KMS-11 (cell line): ENCODE measurements at regions not wholly inside any gene's neighbourhood (a gene's known extent, or its start where the extent isn't known, plus 50 kb on each side); places are given as distances from the start of the nearest gene placed in this dataset.

Experiments used
- H2AFZ ChIP-seq: fragments of 200-600 bp; sonication (generic); 2 replicates; pipeline ENCODE4 v1.6.1; 2016; ENCODE audit warnings: antibody characterized with exemption, mixed run types, low read depth
- H3K27ac ChIP-seq: fragments of 200-600 bp; sonication (generic); 2 replicates; pipeline ENCODE4 v1.6.1; 2016; ENCODE audit warnings: mild to moderate bottlenecking, mixed run types
- H3K27me3 ChIP-seq: fragments of 200-600 bp; sonication (generic); 2 replicates; pipeline ENCODE4 v1.6.1; 2017; ENCODE audit warnings: mild to moderate bottlenecking, low read depth, mixed run types, moderate library complexity; ENCODE audit not compliant: insufficient read depth
- H3K36me3 ChIP-seq: fragments of 200-600 bp; sonication (generic); 2 replicates; pipeline ENCODE4 v1.6.1; 2017; ENCODE audit warnings: mild to moderate bottlenecking, mixed run types; ENCODE audit not compliant: insufficient read depth
- H3K4me1 ChIP-seq: fragments of 200-600 bp; sonication (generic); 2 replicates; pipeline ENCODE4 v1.6.1; 2016; ENCODE audit warnings: mild to moderate bottlenecking, low read depth, mixed run types; ENCODE audit not compliant: poor library complexity, severe bottlenecking
- H3K4me2 ChIP-seq: fragments of 200-600 bp; sonication (generic); 2 replicates; pipeline ENCODE4 v1.7.0; 2016; ENCODE audit warnings: mild to moderate bottlenecking, mixed run types
- H3K4me3 ChIP-seq: fragments of 200-600 bp; sonication (generic); IDR thresholded peaks from 2 replicates; pipeline ENCODE4 v1.6.1; 2017; ENCODE audit warnings: low read depth, low read length, mixed read lengths; ENCODE audit not compliant: insufficient read depth
- H3K79me2 ChIP-seq: fragments of 200-600 bp; sonication (generic); 2 replicates; pipeline ENCODE4 v1.6.1; 2016; ENCODE audit warnings: low read depth, mixed run types; ENCODE audit not compliant: insufficient read depth
- H3K9ac ChIP-seq: fragments of 200-600 bp; sonication (generic); 2 replicates; pipeline ENCODE4 v1.6.1; 2016; ENCODE audit warnings: mild to moderate bottlenecking, mixed run types
- H4K20me1 ChIP-seq: fragments of 200-600 bp; sonication (generic); 2 replicates; pipeline ENCODE4 v1.6.1; 2016; ENCODE audit warnings: mild to moderate bottlenecking, mixed run types; ENCODE audit not compliant: insufficient read depth
- CTCF ChIP-seq: fragments of 200-600 bp; sonication (generic); conservative IDR thresholded peaks from 2 replicates; pipeline ENCODE4 v1.6.1; 2017; ENCODE audit warnings: low read depth, mild to moderate bottlenecking, antibody characterized with exemption, low read length, moderate library complexity, mixed read lengths

- Histone ChIP-seq H3K27me3 (no peaks in the 10 kb centered on the region), H3K9ac (no peak overlapping the region), H3K4me1 (no peaks in the 10 kb centered on the region), H3K4me2 (no peak overlapping the region), H3K4me3 (no peak overlapping the region), H3K27ac (no peak overlapping the region), H4K20me1 (no peaks in the 10 kb centered on the region), H3K79me2 (no peaks in the 10 kb centered on the region), H3K36me3 (no peaks in the 10 kb centered on the region), H2AFZ (no peak overlapping the region)
- TF ChIP-seq CTCF = no peak
Observed at GRCh38 chr4:19829101-19829500, 422.6 kb upstream of the SLIT2 start.

GRCh38 chr4:19823781-19824180 lies 427.9 kb upstream of the SLIT2 start:
- Histone ChIP-seq H3K4me2 (no peak overlapping the region), H3K36me3 (no peaks in the 10 kb centered on the region), H3K9ac (no peak overlapping the region), H3K79me2 (no peaks in the 10 kb centered on the region), H2AFZ (no peak overlapping the region), H3K27ac (no peak overlapping the region), H3K27me3 (no peaks in the 10 kb centered on the region), H3K4me3 (no peak overlapping the region), H4K20me1 (no peaks in the 10 kb centered on the region), H3K4me1 (no peaks in the 10 kb centered on the region)
- no peak for TF ChIP-seq CTCF

- Histone ChIP-seq H3K79me2 (no peaks in the 10 kb centered on the region), H3K27ac (no peak overlapping the region), H3K36me3 (no peaks in the 10 kb centered on the region), H3K4me2 (no peak overlapping the region), H3K4me3 (no peak overlapping the region), H3K4me1 (no peaks in the 10 kb centered on the region), H3K9ac (no peak overlapping the region), H2AFZ (no peak overlapping the region), H3K27me3 (no peaks in the 10 kb centered on the region), H4K20me1 (no peaks in the 10 kb centered on the region)
- no peak for TF ChIP-seq CTCF
Observed at GRCh38 chr4:19819737-19820136, 432.0 kb upstream of the SLIT2 start.

- H2AFZ ChIP-seq = no peak overlapping the region
- no peaks in the 10 kb centered on the region for H3K4me1 ChIP-seq
Observed at GRCh38 chr4:19809989-19810388, 441.7 kb upstream of the SLIT2 start.

More at GRCh38 chr4:19809989-19810388, 441.7 kb upstream of the SLIT2 start:
- H3K79me2 ChIP-seq = no peaks in the 10 kb centered on the region
- H4K20me1 ChIP-seq = no peaks in the 10 kb centered on the region
- H3K9ac ChIP-seq = no peak overlapping the region
- H3K27ac ChIP-seq = no peak overlapping the region
- TF ChIP-seq CTCF = no peak
- no peaks in the 10 kb centered on the region for H3K27me3 ChIP-seq
- no peak overlapping the region for H3K4me3 ChIP-seq
- H3K4me2 ChIP-seq = no peak overlapping the region
- no peaks in the 10 kb centered on the region for H3K36me3 ChIP-seq
